ENCODE measurements at regions not wholly inside any gene's neighbourhood (a gene's known extent, or its start where the extent isn't known, plus 50 kb on each side); places are given as distances from the start of the nearest gene placed in this dataset.

DNA sequence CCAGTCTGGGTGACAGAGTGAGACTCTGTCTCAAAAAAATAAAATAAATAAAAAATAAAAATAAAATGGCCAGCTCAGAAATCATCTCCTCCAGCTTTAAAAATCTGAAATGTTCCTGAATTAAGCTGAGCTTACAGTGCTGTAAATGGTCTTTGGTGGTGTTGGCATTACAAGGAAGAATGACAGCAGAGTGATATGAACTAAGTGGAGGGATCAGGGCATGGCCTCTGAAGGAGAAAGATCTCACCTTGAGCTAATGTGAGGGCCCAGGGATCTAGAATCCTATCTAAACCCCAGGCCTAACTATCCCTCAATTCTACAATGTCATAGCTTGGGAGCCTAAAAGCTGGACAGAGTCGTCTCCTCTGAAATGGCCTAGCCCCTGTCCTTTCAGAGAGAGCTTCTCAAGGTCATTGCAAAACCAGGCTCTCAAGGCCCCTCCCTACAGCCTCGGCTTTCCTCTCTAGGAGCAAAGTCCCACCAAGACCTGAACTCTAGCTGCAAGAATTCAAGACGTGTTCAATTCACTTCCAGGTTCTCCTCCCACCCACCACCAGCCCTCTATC, 345.4 kb downstream of the BUD13 start (continued):
- TF ChIP-seq, protein P1, sequence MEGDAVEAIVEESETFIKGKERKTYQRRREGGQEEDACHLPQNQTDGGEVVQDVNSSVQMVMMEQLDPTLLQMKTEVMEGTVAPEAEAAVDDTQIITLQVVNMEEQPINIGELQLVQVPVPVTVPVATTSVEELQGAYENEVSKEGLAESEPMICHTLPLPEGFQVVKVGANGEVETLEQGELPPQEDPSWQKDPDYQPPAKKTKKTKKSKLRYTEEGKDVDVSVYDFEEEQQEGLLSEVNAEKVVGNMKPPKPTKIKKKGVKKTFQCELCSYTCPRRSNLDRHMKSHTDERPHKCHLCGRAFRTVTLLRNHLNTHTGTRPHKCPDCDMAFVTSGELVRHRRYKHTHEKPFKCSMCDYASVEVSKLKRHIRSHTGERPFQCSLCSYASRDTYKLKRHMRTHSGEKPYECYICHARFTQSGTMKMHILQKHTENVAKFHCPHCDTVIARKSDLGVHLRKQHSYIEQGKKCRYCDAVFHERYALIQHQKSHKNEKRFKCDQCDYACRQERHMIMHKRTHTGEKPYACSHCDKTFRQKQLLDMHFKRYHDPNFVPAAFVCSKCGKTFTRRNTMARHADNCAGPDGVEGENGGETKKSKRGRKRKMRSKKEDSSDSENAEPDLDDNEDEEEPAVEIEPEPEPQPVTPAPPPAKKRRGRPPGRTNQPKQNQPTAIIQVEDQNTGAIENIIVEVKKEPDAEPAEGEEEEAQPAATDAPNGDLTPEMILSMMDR (conservative IDR thresholded peaks at IDR 0.05; ENCODE audit: low read depth in 2 of 2) = no peak
- TF ChIP-seq ZNF331 (CRISPR knock-in tag; IDR thresholded peaks at IDR 0.05; ENCODE audit: low read depth) (no peak), ZNF114 (CRISPR knock-in tag; IDR thresholded peaks at IDR 0.05) (no peak), CREB1 (CRISPR knock-in tag; IDR thresholded peaks at IDR 0.05; ENCODE audit: low read depth) (no peak)
- TF ChIP-seq, protein P2, sequence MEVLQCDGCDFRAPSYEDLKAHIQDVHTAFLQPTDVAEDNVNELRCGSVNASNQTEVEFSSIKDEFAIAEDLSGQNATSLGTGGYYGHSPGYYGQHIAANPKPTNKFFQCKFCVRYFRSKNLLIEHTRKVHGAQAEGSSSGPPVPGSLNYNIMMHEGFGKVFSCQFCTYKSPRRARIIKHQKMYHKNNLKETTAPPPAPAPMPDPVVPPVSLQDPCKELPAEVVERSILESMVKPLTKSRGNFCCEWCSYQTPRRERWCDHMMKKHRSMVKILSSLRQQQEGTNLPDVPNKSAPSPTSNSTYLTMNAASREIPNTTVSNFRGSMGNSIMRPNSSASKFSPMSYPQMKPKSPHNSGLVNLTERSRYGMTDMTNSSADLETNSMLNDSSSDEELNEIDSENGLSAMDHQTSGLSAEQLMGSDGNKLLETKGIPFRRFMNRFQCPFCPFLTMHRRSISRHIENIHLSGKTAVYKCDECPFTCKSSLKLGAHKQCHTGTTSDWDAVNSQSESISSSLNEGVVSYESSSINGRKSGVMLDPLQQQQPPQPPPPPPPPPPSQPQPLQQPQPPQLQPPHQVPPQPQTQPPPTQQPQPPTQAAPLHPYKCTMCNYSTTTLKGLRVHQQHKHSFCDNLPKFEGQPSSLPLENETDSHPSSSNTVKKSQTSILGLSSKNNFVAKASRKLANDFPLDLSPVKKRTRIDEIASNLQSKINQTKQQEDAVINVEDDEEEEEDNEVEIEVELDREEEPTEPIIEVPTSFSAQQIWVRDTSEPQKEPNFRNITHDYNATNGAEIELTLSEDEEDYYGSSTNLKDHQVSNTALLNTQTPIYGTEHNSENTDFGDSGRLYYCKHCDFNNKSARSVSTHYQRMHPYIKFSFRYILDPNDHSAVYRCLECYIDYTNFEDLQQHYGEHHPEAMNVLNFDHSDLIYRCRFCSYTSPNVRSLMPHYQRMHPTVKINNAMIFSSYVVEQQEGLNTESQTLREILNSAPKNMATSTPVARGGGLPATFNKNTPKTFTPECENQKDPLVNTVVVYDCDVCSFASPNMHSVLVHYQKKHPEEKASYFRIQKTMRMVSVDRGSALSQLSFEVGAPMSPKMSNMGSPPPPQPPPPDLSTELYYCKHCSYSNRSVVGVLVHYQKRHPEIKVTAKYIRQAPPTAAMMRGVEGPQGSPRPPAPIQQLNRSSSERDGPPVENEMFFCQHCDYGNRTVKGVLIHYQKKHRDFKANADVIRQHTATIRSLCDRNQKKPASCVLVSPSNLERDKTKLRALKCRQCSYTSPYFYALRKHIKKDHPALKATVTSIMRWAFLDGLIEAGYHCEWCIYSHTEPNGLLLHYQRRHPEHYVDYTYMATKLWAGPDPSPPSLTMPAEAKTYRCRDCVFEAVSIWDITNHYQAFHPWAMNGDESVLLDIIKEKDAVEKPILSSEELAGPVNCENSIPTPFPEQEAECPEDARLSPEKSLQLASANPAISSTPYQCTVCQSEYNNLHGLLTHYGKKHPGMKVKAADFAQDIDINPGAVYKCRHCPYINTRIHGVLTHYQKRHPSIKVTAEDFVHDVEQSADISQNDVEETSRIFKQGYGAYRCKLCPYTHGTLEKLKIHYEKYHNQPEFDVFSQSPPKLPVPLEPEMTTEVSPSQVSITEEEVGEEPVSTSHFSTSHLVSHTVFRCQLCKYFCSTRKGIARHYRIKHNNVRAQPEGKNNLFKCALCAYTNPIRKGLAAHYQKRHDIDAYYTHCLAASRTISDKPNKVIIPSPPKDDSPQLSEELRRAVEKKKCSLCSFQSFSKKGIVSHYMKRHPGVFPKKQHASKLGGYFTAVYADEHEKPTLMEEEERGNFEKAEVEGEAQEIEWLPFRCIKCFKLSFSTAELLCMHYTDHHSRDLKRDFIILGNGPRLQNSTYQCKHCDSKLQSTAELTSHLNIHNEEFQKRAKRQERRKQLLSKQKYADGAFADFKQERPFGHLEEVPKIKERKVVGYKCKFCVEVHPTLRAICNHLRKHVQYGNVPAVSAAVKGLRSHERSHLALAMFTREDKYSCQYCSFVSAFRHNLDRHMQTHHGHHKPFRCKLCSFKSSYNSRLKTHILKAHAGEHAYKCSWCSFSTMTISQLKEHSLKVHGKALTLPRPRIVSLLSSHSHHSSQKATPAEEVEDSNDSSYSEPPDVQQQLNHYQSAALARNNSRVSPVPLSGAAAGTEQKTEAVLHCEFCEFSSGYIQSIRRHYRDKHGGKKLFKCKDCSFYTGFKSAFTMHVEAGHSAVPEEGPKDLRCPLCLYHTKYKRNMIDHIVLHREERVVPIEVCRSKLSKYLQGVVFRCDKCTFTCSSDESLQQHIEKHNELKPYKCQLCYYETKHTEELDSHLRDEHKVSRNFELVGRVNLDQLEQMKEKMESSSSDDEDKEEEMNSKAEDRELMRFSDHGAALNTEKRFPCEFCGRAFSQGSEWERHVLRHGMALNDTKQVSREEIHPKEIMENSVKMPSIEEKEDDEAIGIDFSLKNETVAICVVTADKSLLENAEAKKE (CRISPR knock-in tag; IDR thresholded peaks at IDR 0.05) = no peak

GRCh38 chr11:116426761-116427160, 346.0 kb downstream of the BUD13 start:
- H3K4me2 ChIP-seq = no peak overlapping the region
- H3K4me3 ChIP-seq = no peak overlapping the region
- no peak for DNase-seq (ENCODE audit: low spot score)
- ATAC-seq = no peak
- H3K4me1 ChIP-seq (ENCODE audit: insufficient read depth) = peaks cover 9% of the 10 kb centered on the region
- H3K36me3 ChIP-seq (ENCODE audit: insufficient read depth) = no peaks in the 10 kb centered on the region
- Mint-ChIP-seq H3K4me1 (peaks cover 22% of the 10 kb centered on the region), H3K36me3 (ENCODE audit: low read depth) (no peaks in the 10 kb centered on the region), H3K4me3 (no peak overlapping the region), H3K9me3 (no peaks in the 10 kb centered on the region), H3K27me3 (ENCODE audit: insufficient read depth, low read depth, poor library complexity) (peaks cover 8% of the 10 kb centered on the region), H3K27ac (no peak overlapping the region)
- H3F3A ChIP-seq (replicated peaks; ENCODE audit: low read depth) = no peaks in the 10 kb centered on the region
- no peaks in the 10 kb centered on the region for H3K9me2 ChIP-seq (ENCODE audit: insufficient read depth)
- no peaks in the 10 kb centered on the region for H4K20me1 ChIP-seq (replicated peaks; ENCODE audit: insufficient read depth)
- H2AFZ ChIP-seq = no peak overlapping the region
- no peak for TF ChIP-seq NANOG (IDR thresholded peaks at IDR 0.05; ENCODE audit: borderline replicate concordance)
- no peaks in the 10 kb centered on the region for H3K79me2 ChIP-seq (replicated peaks; ENCODE audit: insufficient read depth)
- no peaks in the 10 kb centered on the region for H3K27me3 ChIP-seq (ENCODE audit: insufficient read depth)
- H3K27ac ChIP-seq (ENCODE audit: low read depth) = no peak overlapping the region
